Upper lobe of right lung (tissue), 1 donor: ENCODE measurements at regions not wholly inside any gene's neighbourhood (a gene's known extent, or its start where the extent isn't known, plus 50 kb on each side); places are given as distances from the start of the nearest gene placed in this dataset.

ENCODE experiments used
- ATAC-seq: fragments of 200-7000 bp; cut with Tn5 transposase; one replicate; pipeline ENCODE4 v1.9.1; 2020; ENCODE audit warnings: mild to moderate bottlenecking, moderate library complexity
- DNase-seq: peaks from one replicate; pipeline ENCODE4 v3.0.0-alpha.2; 2020
- H3K27ac ChIP-seq: fragments of 200-600 bp; one replicate; pipeline ENCODE4 v1.8.0; 2022
- H3K27me3 ChIP-seq: fragments of 200-600 bp; one replicate; pipeline ENCODE4 v1.8.0; 2022; ENCODE audit warnings: mild to moderate bottlenecking
- H3K36me3 ChIP-seq: fragments of 200-600 bp; one replicate; pipeline ENCODE4 v1.8.0; 2022
- H3K4me1 ChIP-seq: fragments of 200-600 bp; one replicate; pipeline ENCODE4 v1.8.0; 2022
- H3K4me3 ChIP-seq: fragments of 200-600 bp; one replicate; pipeline ENCODE4 v1.8.0; 2022; ENCODE audit warnings: mild to moderate bottlenecking
- H3K9me3 ChIP-seq: fragments of 200-600 bp; one replicate; pipeline ENCODE4 v1.8.0; 2022
- CTCF ChIP-seq: fragments of 200-600 bp; IDR thresholded peaks from one replicate; pipeline ENCODE4 v1.8.0; 2022; ENCODE audit warnings: antibody characterized with exemption
- intact Hi-C: fragments of 100-400 bp; cut with DNase I; formaldehyde crosslinking; loops from one replicate; pipeline ENCODE4 v1.11.0; 2022
- donor health status: DM: no; HTN: yes; CAD: no; lungs with severe emphysema.

- intact Hi-C loops: no loop called here
- Histone ChIP-seq H3K27me3 (no peaks in the 10 kb centered on the region), H3K27ac (no peak overlapping the region), H3K4me1 (no peaks in the 10 kb centered on the region), H3K36me3 (no peaks in the 10 kb centered on the region), H3K4me3 (no peak overlapping the region), H3K9me3 (no peaks in the 10 kb centered on the region)
- no peak for TF ChIP-seq CTCF
- no peak for DNase-seq
- no peak for ATAC-seq
Measured at GRCh38 chr2:48124592-48124991, 189.9 kb upstream of the FOXN2 start.

- Histone ChIP-seq H3K27me3 (no peaks in the 10 kb centered on the region), H3K36me3 (no peaks in the 10 kb centered on the region), H3K4me1 (no peaks in the 10 kb centered on the region), H3K27ac (no peak overlapping the region), H3K4me3 (no peak overlapping the region), H3K9me3 (no peaks in the 10 kb centered on the region)
- no peak for TF ChIP-seq CTCF
- ATAC-seq: no peak
- DNase-seq: no peak
- intact Hi-C loops: no loop called here
Measured at GRCh38 chr2:48126162-48126561, 188.3 kb upstream of the FOXN2 start.

GRCh38 chr2:48127612-48128191 lies 186.8 kb upstream of the FOXN2 start:
- Histone ChIP-seq H3K27ac (no peak overlapping the region), H3K27me3 (no peaks in the 10 kb centered on the region), H3K36me3 (no peaks in the 10 kb centered on the region), H3K9me3 (no peaks in the 10 kb centered on the region), H3K4me3 (no peak overlapping the region), H3K4me1 (no peaks in the 10 kb centered on the region)
- DNase-seq: no peak
- TF ChIP-seq CTCF: no peak
- intact Hi-C loops: no loop called here
- ATAC-seq: no peak

GRCh38 chr2:48129293-48129950 lies 185.1 kb upstream of the FOXN2 start:
- no peak for ATAC-seq
- no peak for TF ChIP-seq CTCF

GRCh38 chr2:48131539-48132270 lies 182.8 kb upstream of the FOXN2 start:
- no peaks in the 10 kb centered on the region for H3K9me3 ChIP-seq
- no peaks in the 10 kb centered on the region for H3K27me3 ChIP-seq
- H3K4me1 ChIP-seq: no peaks in the 10 kb centered on the region
- H3K36me3 ChIP-seq: no peaks in the 10 kb centered on the region
- DNase-seq (no peak), ATAC-seq (no peak)
- H3K27ac ChIP-seq: no peak overlapping the region
- intact Hi-C loops: no loop called here
- H3K4me3 ChIP-seq: no peak overlapping the region
- TF ChIP-seq CTCF: no peak

More at GRCh38 chr2:48129293-48129950, 185.1 kb upstream of the FOXN2 start:
- no peak for DNase-seq
- intact Hi-C loops: no loop called here
- Histone ChIP-seq H3K9me3 (no peaks in the 10 kb centered on the region), H3K4me1 (no peaks in the 10 kb centered on the region), H3K27ac (no peak overlapping the region), H3K36me3 (no peaks in the 10 kb centered on the region), H3K27me3 (no peaks in the 10 kb centered on the region), H3K4me3 (no peak overlapping the region)
